Nephron progenitor cell (in vitro differentiated cells): ENCODE measurements at regions not wholly inside any gene's neighbourhood (a gene's known extent, or its start where the extent isn't known, plus 50 kb on each side); places are given as distances from the start of the nearest gene placed in this dataset.
"Not testable (repeated sequence)": the region's sequence is repeated elsewhere in the genome, so short reads cannot be mapped to it uniquely, and the experiment has no call there.

ENCODE experiments used
- DNase-seq: peaks from one replicate; pipeline ENCODE4 v3.0.0; 2021
- H3K27ac Mint-ChIP-seq: 2 replicates; pipeline ENCODE4 v1.8.0; 2021; ENCODE audit warnings: mild to moderate bottlenecking, moderate library complexity, mixed read lengths
- H3K27me3 Mint-ChIP-seq: 2 replicates; pipeline ENCODE4 v1.8.0; 2021; ENCODE audit warnings: mild to moderate bottlenecking, low read depth, mixed read lengths; ENCODE audit not compliant: poor library complexity
- H3K36me3 Mint-ChIP-seq: 2 replicates; pipeline ENCODE4 v1.8.0; 2021; ENCODE audit warnings: low read depth, mixed read lengths
- H3K4me1 Mint-ChIP-seq: 2 replicates; pipeline ENCODE4 v1.8.0; 2021; ENCODE audit warnings: mixed read lengths
- H3K4me3 Mint-ChIP-seq: 2 replicates; pipeline ENCODE4 v1.8.0; 2021; ENCODE audit warnings: mild to moderate bottlenecking, moderate library complexity, mixed read lengths
- H3K9me3 Mint-ChIP-seq: 2 replicates; pipeline ENCODE4 v1.8.0; 2021; ENCODE audit warnings: mild to moderate bottlenecking, moderate library complexity, mixed read lengths
- CTCF ChIP-seq: fragments of 200-600 bp; sonication (generic); IDR thresholded peaks from 2 replicates; pipeline ENCODE4 v1.5.0; 2021; ENCODE audit warnings: antibody characterized with exemption

- peaks cover 85% of the 10 kb centered on the region for H3K9me3 Mint-ChIP-seq
- no peak for TF ChIP-seq CTCF
Measured at GRCh38 chr2:94602466-94602865, 268.8 kb upstream of the TEKT4 start.

GRCh38 chr2:94622113-94622618, 249.1 kb upstream of the TEKT4 start:
- H3K27ac Mint-ChIP-seq: no peak overlapping the region
- TF ChIP-seq CTCF: no peak
- no peak for DNase-seq

More at GRCh38 chr2:94602466-94602865, 268.8 kb upstream of the TEKT4 start:
- peaks cover 12% of the 10 kb centered on the region for H3K36me3 Mint-ChIP-seq
- H3K4me1 Mint-ChIP-seq: no peaks in the 10 kb centered on the region
- DNase-seq: no peak
- no peak overlapping the region for H3K27ac Mint-ChIP-seq
- H3K27me3 Mint-ChIP-seq: no peaks in the 10 kb centered on the region
- H3K4me3 Mint-ChIP-seq: no peak overlapping the region

GRCh38 chr2:94628953-94629352, 242.3 kb upstream of the TEKT4 start:
- H3K4me3 Mint-ChIP-seq, H3K4me1 Mint-ChIP-seq, H3K27me3 Mint-ChIP-seq, DNase-seq, H3K27ac Mint-ChIP-seq, H3K36me3 Mint-ChIP-seq: not testable (repeated sequence)
- H3K9me3 Mint-ChIP-seq: peaks cover 17% of the 10 kb centered on the region

More at GRCh38 chr2:94622113-94622618, 249.1 kb upstream of the TEKT4 start:
- Mint-ChIP-seq H3K4me1 (no peaks in the 10 kb centered on the region), H3K9me3 (peaks cover 52% of the 10 kb centered on the region), H3K27me3 (no peaks in the 10 kb centered on the region), H3K36me3 (no peaks in the 10 kb centered on the region), H3K4me3 (no peak overlapping the region)

- H3K36me3 Mint-ChIP-seq, H3K4me3 Mint-ChIP-seq, H3K4me1 Mint-ChIP-seq, H3K27ac Mint-ChIP-seq, H3K27me3 Mint-ChIP-seq, DNase-seq: not testable (repeated sequence)
- H3K9me3 Mint-ChIP-seq: peaks cover 40% of the 10 kb centered on the region
Measured at GRCh38 chr2:94641397-94641796, 229.8 kb upstream of the TEKT4 start.

- H3K36me3 Mint-ChIP-seq, H3K27me3 Mint-ChIP-seq: not testable (repeated sequence)
Measured at GRCh38 chr2:94652131-94652530, 219.1 kb upstream of the TEKT4 start.

GRCh38 chr2:94669858-94670257, 201.4 kb upstream of the TEKT4 start:
- not testable (repeated sequence) for H3K27ac Mint-ChIP-seq, H3K4me3 Mint-ChIP-seq, DNase-seq, H3K36me3 Mint-ChIP-seq, H3K27me3 Mint-ChIP-seq, H3K4me1 Mint-ChIP-seq
- peaks cover 62% of the 10 kb centered on the region for H3K9me3 Mint-ChIP-seq

More at GRCh38 chr2:94652131-94652530, 219.1 kb upstream of the TEKT4 start:
- H3K9me3 Mint-ChIP-seq: peaks cover 38% of the 10 kb centered on the region
- not testable (repeated sequence) for H3K4me3 Mint-ChIP-seq, DNase-seq, H3K4me1 Mint-ChIP-seq, H3K27ac Mint-ChIP-seq

- H3K27ac Mint-ChIP-seq, H3K36me3 Mint-ChIP-seq, DNase-seq, H3K4me3 Mint-ChIP-seq, H3K4me1 Mint-ChIP-seq, H3K27me3 Mint-ChIP-seq: not testable (repeated sequence)
- peaks cover 30% of the 10 kb centered on the region for H3K9me3 Mint-ChIP-seq
Measured at GRCh38 chr2:94694236-94694635, 177.0 kb upstream of the TEKT4 start.

- H3K27ac Mint-ChIP-seq, H3K4me1 Mint-ChIP-seq, H3K4me3 Mint-ChIP-seq, DNase-seq, H3K27me3 Mint-ChIP-seq, H3K36me3 Mint-ChIP-seq: not testable (repeated sequence)
- peaks cover 63% of the 10 kb centered on the region for H3K9me3 Mint-ChIP-seq
Measured at GRCh38 chr2:94708982-94709381, 162.2 kb upstream of the TEKT4 start.

- Mint-ChIP-seq H3K4me1 (no peaks in the 10 kb centered on the region), H3K36me3 (no peaks in the 10 kb centered on the region), H3K9me3 (peaks cover 55% of the 10 kb centered on the region), H3K4me3 (no peak overlapping the region), H3K27ac (no peak overlapping the region), H3K27me3 (peaks cover 3% of the 10 kb centered on the region)
- DNase-seq: no peak
- TF ChIP-seq CTCF: no peak
Measured at GRCh38 chr2:94725543-94725942, 145.7 kb upstream of the TEKT4 start.

- H3K4me3 Mint-ChIP-seq, H3K27me3 Mint-ChIP-seq, H3K27ac Mint-ChIP-seq, H3K4me1 Mint-ChIP-seq, H3K36me3 Mint-ChIP-seq, DNase-seq: not testable (repeated sequence)
- peaks cover 43% of the 10 kb centered on the region for H3K9me3 Mint-ChIP-seq
Measured at GRCh38 chr2:94735536-94735935, 135.7 kb upstream of the TEKT4 start.

GRCh38 chr2:94737145-94737544, 134.1 kb upstream of the TEKT4 start:
- H3K9me3 Mint-ChIP-seq: peaks cover 54% of the 10 kb centered on the region
- H3K4me3 Mint-ChIP-seq, H3K27me3 Mint-ChIP-seq, H3K36me3 Mint-ChIP-seq, H3K27ac Mint-ChIP-seq, H3K4me1 Mint-ChIP-seq, DNase-seq: not testable (repeated sequence)

- H3K36me3 Mint-ChIP-seq, H3K4me3 Mint-ChIP-seq, H3K27ac Mint-ChIP-seq, DNase-seq, H3K27me3 Mint-ChIP-seq, H3K4me1 Mint-ChIP-seq: not testable (repeated sequence)
- peaks cover 61% of the 10 kb centered on the region for H3K9me3 Mint-ChIP-seq
Measured at GRCh38 chr2:94737736-94738342, 133.4 kb upstream of the TEKT4 start.
